ENCODE measurements at regions not wholly inside any gene's neighbourhood (a gene's known extent, or its start where the extent isn't known, plus 50 kb on each side); places are given as distances from the start of the nearest gene placed in this dataset.

- H3K36me3 ChIP-seq: no peaks in the 10 kb centered on the region
- no peak overlapping the region for H3K4me3 ChIP-seq
- no peak for DNase-seq
- WGBS, 2 donors: 43 to 44% methylated on average over 3 of the region's 3 CpGs
- intact Hi-C loops (cut with DNase I): no loop called here
- no peak overlapping the region for H3K27ac ChIP-seq
- TF ChIP-seq CTCF (IDR thresholded peaks at IDR 0.05): no peak
- no peak for TF ChIP-seq POLR2A (IDR thresholded peaks at IDR 0.05)
- H3K27me3 ChIP-seq: peaks cover 0 to 3% (median 0%) of the 10 kb centered on the region in 4 donors
- no peaks in the 10 kb centered on the region for H3K9me3 ChIP-seq
- peaks cover 0 to 7% (median 0%) of the 10 kb centered on the region in 3 donors for H3K4me1 ChIP-seq
These were observed 187.0 kb upstream of the USP24 start for GRCh38 chr1:55402142-55402541.

- H3K9me3 ChIP-seq: no peaks in the 10 kb centered on the region
- TF ChIP-seq CTCF (IDR thresholded peaks at IDR 0.05) (no peak), POLR2A (IDR thresholded peaks at IDR 0.05) (no peak)
- no peak for DNase-seq
- WGBS, 2 donors: 69 to 82% methylated on average over 7 to 8 of the region's 8 CpGs
- no peak overlapping the region for H3K4me3 ChIP-seq
- H3K36me3 ChIP-seq: no peaks in the 10 kb centered on the region
- peaks cover 0 to 3% (median 0%) of the 10 kb centered on the region in 4 donors for H3K27me3 ChIP-seq
- intact Hi-C loops (cut with DNase I): no loop called here
- H3K4me1 ChIP-seq: peaks cover 0 to 7% (median 0%) of the 10 kb centered on the region in 3 donors
- H3K27ac ChIP-seq: no peak overlapping the region
These were observed 185.3 kb upstream of the USP24 start for GRCh38 chr1:55400508-55400907.

- Histone ChIP-seq H3K36me3 (no peaks in the 10 kb centered on the region), H3K4me1 (peaks cover 0 to 7% (median 0%) of the 10 kb centered on the region in 3 donors), H3K9me3 (peaks cover 0 to 4% (median 0%) of the 10 kb centered on the region in 3 donors), H3K27ac (no peak overlapping the region), H3K4me3 (no peak overlapping the region), H3K27me3 (peaks cover 0 to 3% (median 0%) of the 10 kb centered on the region in 4 donors)
- WGBS, 2 donors: 27 to 33% methylated on average over 5 of the region's 5 CpGs
- DNase-seq: no peak
- TF ChIP-seq CTCF (IDR thresholded peaks at IDR 0.05) (no peak), POLR2A (IDR thresholded peaks at IDR 0.05) (no peak)
- intact Hi-C loops (cut with DNase I): no loop called here
These were observed 184.2 kb upstream of the USP24 start for GRCh38 chr1:55399346-55399745.

- DNase-seq: no peak
- 57 to 68% methylated on average over 2 to 5 of the region's 5 CpGs for WGBS, 2 donors
- Histone ChIP-seq H3K4me3 (no peak overlapping the region), H3K27me3 (peaks cover 0 to 3% (median 0%) of the 10 kb centered on the region in 4 donors), H3K9me3 (peaks cover 0 to 8% (median 0%) of the 10 kb centered on the region in 3 donors), H3K4me1 (peaks cover 0 to 7% (median 0%) of the 10 kb centered on the region in 3 donors), H3K27ac (no peak overlapping the region), H3K36me3 (no peaks in the 10 kb centered on the region)
- no peak for TF ChIP-seq POLR2A (IDR thresholded peaks at IDR 0.05)
- no peak for TF ChIP-seq CTCF (IDR thresholded peaks at IDR 0.05)
- intact Hi-C loops (cut with DNase I): no loop called here
These were observed 181.3 kb upstream of the USP24 start for GRCh38 chr1:55396381-55396891.

GRCh38 chr1:55388960-55389359, 173.8 kb upstream of the USP24 start:
- H3K4me3 ChIP-seq: no peak overlapping the region
- no peak overlapping the region for H3K27ac ChIP-seq
- no peak for DNase-seq
- H3K36me3 ChIP-seq: no peaks in the 10 kb centered on the region
- no peaks in the 10 kb centered on the region for H3K4me1 ChIP-seq
- no peaks in the 10 kb centered on the region for H3K27me3 ChIP-seq
- TF ChIP-seq POLR2A (IDR thresholded peaks at IDR 0.05) (no peak), CTCF (IDR thresholded peaks at IDR 0.05) (no peak)
- peaks cover 0 to 15% (median 0%) of the 10 kb centered on the region in 3 donors for H3K9me3 ChIP-seq
- intact Hi-C loops (cut with DNase I): no loop called here
